H9 (cell line): ENCODE measurements at regions not wholly inside any gene's neighbourhood (a gene's known extent, or its start where the extent isn't known, plus 50 kb on each side); places are given as distances from the start of the nearest gene placed in this dataset.

Source experiments
- DNase-seq: peaks from one replicate; pipeline ENCODE4 v3.0.0-alpha.2; 2017
- H2AFZ ChIP-seq: one replicate; pipeline ENCODE4 v1.6.1; 2013; ENCODE audit warnings: mild to moderate bottlenecking, low read length, control low read depth, moderate library complexity
- H2AK5ac ChIP-seq: 2 replicates; pipeline ENCODE4 v1.6.1; 2013; ENCODE audit warnings: low read length, control low read depth, mixed read lengths; ENCODE audit not compliant: insufficient read length
- H2BK120ac ChIP-seq: one replicate; pipeline ENCODE4 v1.6.1; 2013; ENCODE audit warnings: low read depth, mild to moderate bottlenecking, low read length, control low read depth, inconsistent platforms; ENCODE audit not compliant: poor library complexity, severe bottlenecking
- H2BK12ac ChIP-seq: 2 replicates; pipeline ENCODE4 v1.6.1; 2013; ENCODE audit warnings: low read length, control low read depth, mixed read lengths, low read depth; ENCODE audit not compliant: insufficient read length
- H2BK15ac ChIP-seq: 2 replicates; pipeline ENCODE4 v1.6.1; 2013; ENCODE audit warnings: low read depth, low read length, control low read depth
- H2BK20ac ChIP-seq: one replicate; pipeline ENCODE4 v1.6.1; 2013; ENCODE audit warnings: low read depth, mild to moderate bottlenecking, low read length, control low read depth, inconsistent platforms; ENCODE audit not compliant: poor library complexity, severe bottlenecking
- H2BK5ac ChIP-seq: 2 replicates; pipeline ENCODE4 v1.6.1; 2013; ENCODE audit warnings: low read length, control low read depth, mixed read lengths; ENCODE audit not compliant: insufficient read length
- H3K14ac ChIP-seq: 2 replicates; pipeline ENCODE4 v1.6.1; 2013; ENCODE audit warnings: low read length, control low read depth; ENCODE audit not compliant: insufficient read depth
- H3K18ac ChIP-seq: 2 replicates; pipeline ENCODE4 v1.6.1; 2013; ENCODE audit warnings: low read depth, mild to moderate bottlenecking, mixed read lengths, low read length, control low read depth; ENCODE audit not compliant: insufficient read length
- H3K23ac ChIP-seq: 2 replicates; pipeline ENCODE4 v1.6.1; 2013; ENCODE audit warnings: low read length, control low read depth, mixed read lengths, low read depth; ENCODE audit not compliant: insufficient read length
- H3K23me2 ChIP-seq: 2 replicates; pipeline ENCODE4 v1.6.1; 2013; ENCODE audit warnings: low read depth, mild to moderate bottlenecking, mixed read lengths, low read length, control low read depth; ENCODE audit not compliant: insufficient read length, poor library complexity, severe bottlenecking
- H3K27ac ChIP-seq: 2 replicates; pipeline ENCODE4 v1.5.1; 2013; ENCODE audit warnings: low read length, control low read depth, mixed read lengths, low read depth; ENCODE audit not compliant: insufficient read length
- H3K27me3 ChIP-seq: 2 replicates; pipeline ENCODE4 v1.6.1; 2013; ENCODE audit warnings: low read length, control low read depth, inconsistent platforms; ENCODE audit not compliant: insufficient read depth
- H3K4ac ChIP-seq: 2 replicates; pipeline ENCODE4 v1.6.1; 2013; ENCODE audit warnings: low read depth, mild to moderate bottlenecking, control low read depth, inconsistent platforms, low read length, moderate library complexity
- H3K4me1 ChIP-seq: 2 replicates; pipeline ENCODE4 v1.6.1; 2013; ENCODE audit warnings: low read length, control low read depth, inconsistent platforms; ENCODE audit not compliant: insufficient read depth
- H3K4me2 ChIP-seq: 2 replicates; pipeline ENCODE4 v1.6.1; 2013; ENCODE audit warnings: low read length, control low read depth, mixed read lengths; ENCODE audit not compliant: insufficient read length, insufficient read depth
- H3K56ac ChIP-seq: 2 replicates; pipeline ENCODE4 v1.6.1; 2013; ENCODE audit warnings: low read depth, mild to moderate bottlenecking, mixed read lengths, low read length, control low read depth; ENCODE audit not compliant: insufficient read length
- H3K79me1 ChIP-seq: 2 replicates; pipeline ENCODE4 v1.6.1; 2013; ENCODE audit warnings: low read depth, mild to moderate bottlenecking, moderate library complexity, low read length, control low read depth, inconsistent platforms; ENCODE audit not compliant: insufficient read depth, poor library complexity, severe bottlenecking
- H3K79me2 ChIP-seq: 2 replicates; pipeline ENCODE4 v1.6.1; 2013; ENCODE audit warnings: low read length, control low read depth, inconsistent platforms; ENCODE audit not compliant: insufficient read depth
- H3K9ac ChIP-seq: 2 replicates; pipeline ENCODE4 v1.6.1; 2013; ENCODE audit warnings: low read length, control low read depth, mixed read lengths; ENCODE audit not compliant: insufficient read length; ENCODE audit errors: extremely low read depth
- H3K9me3 ChIP-seq: one replicate; pipeline ENCODE4 v1.6.1; 2013; ENCODE audit warnings: low read depth, low read length, inconsistent platforms; ENCODE audit not compliant: control insufficient read depth
- H3T11ph ChIP-seq: one replicate; pipeline ENCODE4 v1.6.1; 2013; ENCODE audit warnings: mild to moderate bottlenecking, low read length, control low read depth, inconsistent platforms
- H4K20me1 ChIP-seq: one replicate; pipeline ENCODE4 v1.6.1; 2013; ENCODE audit not compliant: control insufficient read depth, insufficient read length, insufficient read depth
- H4K5ac ChIP-seq: 2 replicates; pipeline ENCODE4 v1.6.1; 2013; ENCODE audit warnings: low read depth, mild to moderate bottlenecking, mixed read lengths, low read length, control low read depth; ENCODE audit not compliant: insufficient read length
- H4K8ac ChIP-seq: replicated peaks from 2 replicates; pipeline ENCODE4 v1.6.1; 2013; ENCODE audit warnings: low read length, control low read depth, mixed read lengths, low read depth; ENCODE audit not compliant: insufficient read length
- H4K91ac ChIP-seq: 2 replicates; pipeline ENCODE4 v1.6.1; 2013; ENCODE audit warnings: low read depth, mild to moderate bottlenecking, moderate library complexity, mixed read lengths, low read length, control low read depth; ENCODE audit not compliant: insufficient read length
- H3K27ac Mint-ChIP-seq, 3 experiments: 2 replicates in 2 of 3; 3 replicates in 1 of 3; pipeline ENCODE4 v1.8.0; 2020 to 2021; ENCODE audit warnings: mixed read lengths in 3 of 3, mild to moderate bottlenecking in 1 of 3, moderate library complexity in 1 of 3
- H3K27me3 Mint-ChIP-seq: 2 replicates; pipeline ENCODE4 v1.8.0; 2021; ENCODE audit warnings: low read depth, mild to moderate bottlenecking, moderate library complexity, mixed read lengths
- H3K36me3 Mint-ChIP-seq, 3 experiments: 2 replicates in 2 of 3; 3 replicates in 1 of 3; pipeline ENCODE4 v1.8.0; 2020 to 2021; ENCODE audit warnings: low read depth in 3 of 3, mixed read lengths in 3 of 3; ENCODE audit not compliant: insufficient read depth in 1 of 3
- H3K4me1 Mint-ChIP-seq, 2 experiments: 2 replicates each; pipeline ENCODE4 v1.8.0; 2020; ENCODE audit warnings: mixed read lengths in 2 of 2
- H3K4me3 Mint-ChIP-seq, 2 experiments: 2 replicates in 1 of 2; 3 replicates in 1 of 2; pipeline ENCODE4 v1.8.0; 2020 to 2021; ENCODE audit warnings: mild to moderate bottlenecking in 2 of 2, mixed read lengths in 2 of 2, moderate library complexity in 1 of 2
- H3K9me3 Mint-ChIP-seq, 2 experiments: 2 replicates in 1 of 2; 3 replicates in 1 of 2; pipeline ENCODE4 v1.8.0; 2020; ENCODE audit warnings: mild to moderate bottlenecking in 2 of 2, mixed read lengths in 2 of 2, moderate library complexity in 1 of 2
- WGBS: extraction: QIAGEN DNeasy Blood & Tissue Kit; methylation state at CpG from one replicate; pipeline ENCODE4 v1.1.7; 2013; ENCODE audit warnings: missing lambda C conversion rate, low lambda C conversion rate, mixed read lengths; ENCODE audit not compliant: insufficient read length; ENCODE audit errors: extremely low coverage; 5-methylcytosine and 5-hydroxymethylcytosine counted together
- TF ChIP-seq, protein P1 (sequence below): fragments of 200-600 bp; sonication (generic); conservative IDR thresholded peaks from 3 replicates; pipeline ENCODE4 v1.8.0; 2021; ENCODE audit warnings: antibody characterized with exemption, mild to moderate bottlenecking

DNA sequence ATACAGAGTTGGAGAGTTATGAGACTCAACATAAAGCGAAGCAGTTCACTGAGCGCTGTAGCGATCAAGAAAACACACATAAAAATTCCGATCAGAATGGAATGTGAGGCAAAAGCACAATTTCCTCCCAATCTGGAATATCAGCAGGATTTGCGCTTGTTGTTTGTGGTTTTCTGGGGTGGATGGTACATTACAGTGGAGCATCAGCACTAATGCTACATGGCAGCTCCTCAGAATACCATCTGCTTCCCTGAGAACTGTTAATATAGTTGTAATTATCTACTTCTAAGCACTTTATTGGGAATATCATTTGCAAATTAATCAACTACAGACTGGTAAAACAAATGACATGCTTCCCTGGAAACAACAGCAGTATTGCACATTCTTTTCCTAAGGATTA, 324.1 kb upstream of the PPARGC1A start:
- Mint-ChIP-seq H3K36me3 (no peaks in the 10 kb centered on the region), H3K9me3 (peaks cover 0 to 2% of the 10 kb centered on the region in 2 experiments; a peak in 1 of 5 replicates), H3K4me3 (no peak overlapping the region), H3K27ac (no peak overlapping the region), H3K4me1 (peaks cover 6 to 10% of the 10 kb centered on the region in 2 experiments; a peak in 3 of 4 replicates), H3K27me3 (peaks cover 2% of the 10 kb centered on the region; the same call in 1 of the 2 replicates)
- H3K4me1 ChIP-seq: no peaks in the 10 kb centered on the region
- no peaks in the 10 kb centered on the region for H3K9me3 ChIP-seq
- no CpG with 5 or more reads among the region's 5 CpGs for WGBS
- H3K23ac ChIP-seq: no peak overlapping the region
- H3K79me1 ChIP-seq: no peaks in the 10 kb centered on the region
- H3K9ac ChIP-seq: no peak overlapping the region
- H4K5ac ChIP-seq: no peak overlapping the region
- no peak overlapping the region for H3K27ac ChIP-seq
- no peak overlapping the region for H2BK12ac ChIP-seq
- no peak overlapping the region for H2BK5ac ChIP-seq
- H3K4ac ChIP-seq: no peak overlapping the region
- TF ChIP-seq, protein P1, sequence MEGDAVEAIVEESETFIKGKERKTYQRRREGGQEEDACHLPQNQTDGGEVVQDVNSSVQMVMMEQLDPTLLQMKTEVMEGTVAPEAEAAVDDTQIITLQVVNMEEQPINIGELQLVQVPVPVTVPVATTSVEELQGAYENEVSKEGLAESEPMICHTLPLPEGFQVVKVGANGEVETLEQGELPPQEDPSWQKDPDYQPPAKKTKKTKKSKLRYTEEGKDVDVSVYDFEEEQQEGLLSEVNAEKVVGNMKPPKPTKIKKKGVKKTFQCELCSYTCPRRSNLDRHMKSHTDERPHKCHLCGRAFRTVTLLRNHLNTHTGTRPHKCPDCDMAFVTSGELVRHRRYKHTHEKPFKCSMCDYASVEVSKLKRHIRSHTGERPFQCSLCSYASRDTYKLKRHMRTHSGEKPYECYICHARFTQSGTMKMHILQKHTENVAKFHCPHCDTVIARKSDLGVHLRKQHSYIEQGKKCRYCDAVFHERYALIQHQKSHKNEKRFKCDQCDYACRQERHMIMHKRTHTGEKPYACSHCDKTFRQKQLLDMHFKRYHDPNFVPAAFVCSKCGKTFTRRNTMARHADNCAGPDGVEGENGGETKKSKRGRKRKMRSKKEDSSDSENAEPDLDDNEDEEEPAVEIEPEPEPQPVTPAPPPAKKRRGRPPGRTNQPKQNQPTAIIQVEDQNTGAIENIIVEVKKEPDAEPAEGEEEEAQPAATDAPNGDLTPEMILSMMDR: no peak
- DNase-seq: no peak
- H3K4me2 ChIP-seq: no peak overlapping the region
- no peak overlapping the region for H2BK15ac ChIP-seq
- H4K20me1 ChIP-seq: no peaks in the 10 kb centered on the region
- no peak overlapping the region for H2AFZ ChIP-seq
- no peak overlapping the region for H3K56ac ChIP-seq
- H4K8ac ChIP-seq: no peak overlapping the region
- no peak overlapping the region for H2BK20ac ChIP-seq
- H3K14ac ChIP-seq: no peak overlapping the region
- no peaks in the 10 kb centered on the region for H3K79me2 ChIP-seq
- H3K18ac ChIP-seq: no peak overlapping the region
- H3K27me3 ChIP-seq: no peaks in the 10 kb centered on the region
- no peak overlapping the region for H4K91ac ChIP-seq
- H3K23me2 ChIP-seq: no peaks in the 10 kb centered on the region
- H2AK5ac ChIP-seq: no peak overlapping the region
- H2BK120ac ChIP-seq: no peak overlapping the region
- H3T11ph ChIP-seq: no peak overlapping the region
